ENCODE measurements at regions not wholly inside any gene's neighbourhood (a gene's known extent, or its start where the extent isn't known, plus 50 kb on each side); places are given as distances from the start of the nearest gene placed in this dataset.

DNA sequence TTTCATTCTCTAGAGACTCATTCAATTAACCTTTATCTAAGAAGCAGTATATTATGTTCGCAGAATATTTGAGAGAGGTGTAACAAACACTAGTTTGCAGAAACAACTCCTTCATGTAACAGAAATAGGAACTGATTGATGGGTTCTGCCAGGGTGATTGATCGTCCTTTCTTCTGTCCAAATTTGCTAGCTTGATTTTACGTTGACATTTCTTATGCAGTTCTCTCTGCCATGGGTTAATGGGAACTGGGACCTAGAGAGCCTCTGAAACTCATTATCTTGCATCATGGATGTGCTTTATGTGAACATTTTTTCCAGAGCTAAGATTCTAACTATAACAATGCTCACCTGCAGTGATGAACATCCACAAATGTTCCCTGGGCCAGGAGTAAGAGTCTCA is 107.0 kb downstream of the SLC24A2 start:
- BruUV-seq (replicated peaks): no TSS peak
- CTCF ChIA-PET: no interaction called here
- TF ChIP-seq EZH2 (IDR thresholded peaks at IDR 0.05; ENCODE audit: low read depth): no peak
- TF ChIP-seq, protein P1, sequence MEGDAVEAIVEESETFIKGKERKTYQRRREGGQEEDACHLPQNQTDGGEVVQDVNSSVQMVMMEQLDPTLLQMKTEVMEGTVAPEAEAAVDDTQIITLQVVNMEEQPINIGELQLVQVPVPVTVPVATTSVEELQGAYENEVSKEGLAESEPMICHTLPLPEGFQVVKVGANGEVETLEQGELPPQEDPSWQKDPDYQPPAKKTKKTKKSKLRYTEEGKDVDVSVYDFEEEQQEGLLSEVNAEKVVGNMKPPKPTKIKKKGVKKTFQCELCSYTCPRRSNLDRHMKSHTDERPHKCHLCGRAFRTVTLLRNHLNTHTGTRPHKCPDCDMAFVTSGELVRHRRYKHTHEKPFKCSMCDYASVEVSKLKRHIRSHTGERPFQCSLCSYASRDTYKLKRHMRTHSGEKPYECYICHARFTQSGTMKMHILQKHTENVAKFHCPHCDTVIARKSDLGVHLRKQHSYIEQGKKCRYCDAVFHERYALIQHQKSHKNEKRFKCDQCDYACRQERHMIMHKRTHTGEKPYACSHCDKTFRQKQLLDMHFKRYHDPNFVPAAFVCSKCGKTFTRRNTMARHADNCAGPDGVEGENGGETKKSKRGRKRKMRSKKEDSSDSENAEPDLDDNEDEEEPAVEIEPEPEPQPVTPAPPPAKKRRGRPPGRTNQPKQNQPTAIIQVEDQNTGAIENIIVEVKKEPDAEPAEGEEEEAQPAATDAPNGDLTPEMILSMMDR (conservative IDR thresholded peaks at IDR 0.05): no peak

DNA sequence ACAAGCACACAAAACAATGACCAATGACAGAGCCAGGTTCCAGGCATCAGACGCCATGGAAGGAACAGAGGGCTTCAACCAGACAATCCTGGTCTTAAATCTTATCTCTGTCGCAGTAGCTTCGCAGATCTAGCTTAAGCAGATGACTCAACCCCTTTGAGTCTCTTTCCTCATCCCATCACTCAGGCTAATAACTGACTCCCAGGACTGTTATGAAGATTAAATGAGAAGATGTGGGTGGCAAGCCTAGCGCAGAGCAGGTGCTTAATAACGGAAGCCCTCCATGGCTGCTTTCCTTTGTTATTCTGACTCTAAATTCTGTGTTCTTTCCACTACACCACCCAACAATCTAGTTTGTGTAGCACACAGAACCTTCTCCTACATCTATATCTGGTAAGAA is 110.9 kb downstream of the SLC24A2 start:
- no TSS peak for BruUV-seq (replicated peaks)
- POLR2A ChIA-PET (ENCODE audit: unreplicated experiment): no interaction called here
- intact Hi-C loops (cut with micrococcal nuclease; ENCODE audit: unreplicated experiment): no loop called here

More for the DNA sequence above, 107.0 kb downstream of the SLC24A2 start:
- H3K36me3 ChIP-seq (ENCODE audit: low read depth): no peaks in the 10 kb centered on the region
- H3K9me2 ChIP-seq (ENCODE audit: insufficient read depth): no peaks in the 10 kb centered on the region
- H3K4me1 ChIP-seq (replicated peaks; ENCODE audit: insufficient read depth): no peaks in the 10 kb centered on the region
- no peaks in the 10 kb centered on the region for H3K79me2 ChIP-seq (ENCODE audit: low read depth)
- no peak overlapping the region for H3K4me2 ChIP-seq
- no peak overlapping the region for H3K4me3 ChIP-seq
- intact Hi-C loops (cut with micrococcal nuclease; ENCODE audit: unreplicated experiment): no loop called here
- H3K27ac ChIP-seq: no peak overlapping the region
- DNase-seq: no peak
- H3K9me3 ChIP-seq (ENCODE audit: insufficient read depth, low read depth): no peaks in the 10 kb centered on the region
- no peaks in the 10 kb centered on the region for H3K27me3 ChIP-seq (ENCODE audit: insufficient read depth, low read depth)
- no peaks in the 10 kb centered on the region for H4K20me1 ChIP-seq (ENCODE audit: insufficient read depth)
- H2AFZ ChIP-seq: no peak overlapping the region
- POLR2A ChIA-PET (ENCODE audit: unreplicated experiment): no interaction called here
- H3F3A ChIP-seq (ENCODE audit: insufficient read depth, low read depth): no peaks in the 10 kb centered on the region

DNA sequence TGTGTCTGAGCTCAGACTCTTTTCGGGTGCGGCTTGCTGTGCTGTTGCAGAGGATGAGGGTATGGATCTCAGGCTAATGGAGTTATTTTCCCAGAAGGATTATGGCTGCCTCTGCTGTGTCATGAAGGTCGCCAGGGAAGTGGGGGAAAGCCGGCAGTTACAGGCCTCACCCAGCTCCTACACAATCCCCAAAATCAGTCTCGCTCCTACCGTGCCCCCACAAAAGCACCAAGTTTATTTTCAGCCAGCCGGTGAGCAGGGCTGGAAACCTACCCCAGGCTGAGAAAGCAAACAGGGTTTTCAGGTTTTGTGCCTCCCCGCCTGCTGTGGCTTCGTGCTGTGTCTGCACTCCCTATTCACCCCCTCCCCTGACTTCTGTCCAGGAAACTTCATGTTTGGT is 113.3 kb downstream of the SLC24A2 start:
- BruUV-seq (replicated peaks): no TSS peak
- H3K4me3 ChIP-seq: no peak overlapping the region
- no peak overlapping the region for H2AFZ ChIP-seq
- no peaks in the 10 kb centered on the region for H3K79me2 ChIP-seq (ENCODE audit: low read depth)
- H3K9me2 ChIP-seq (ENCODE audit: insufficient read depth): no peaks in the 10 kb centered on the region
- H3K36me3 ChIP-seq (ENCODE audit: low read depth): no peaks in the 10 kb centered on the region
- intact Hi-C loops (cut with micrococcal nuclease; ENCODE audit: unreplicated experiment): no loop called here
- H4K20me1 ChIP-seq (ENCODE audit: insufficient read depth): no peaks in the 10 kb centered on the region
- H3K27me3 ChIP-seq (ENCODE audit: insufficient read depth, low read depth): no peaks in the 10 kb centered on the region
- no peak overlapping the region for H3K4me2 ChIP-seq
- no peaks in the 10 kb centered on the region for H3F3A ChIP-seq (ENCODE audit: insufficient read depth, low read depth)
- DNase-seq: no peak
- H3K4me1 ChIP-seq (replicated peaks; ENCODE audit: insufficient read depth): no peaks in the 10 kb centered on the region
- CTCF ChIA-PET: no interaction called here
- no peaks in the 10 kb centered on the region for H3K9me3 ChIP-seq (ENCODE audit: insufficient read depth, low read depth)
- H3K27ac ChIP-seq: no peak overlapping the region
- POLR2A ChIA-PET (ENCODE audit: unreplicated experiment): no interaction called here
- TF ChIP-seq, protein P1 (conservative IDR thresholded peaks at IDR 0.05): no peak
- TF ChIP-seq EZH2 (IDR thresholded peaks at IDR 0.05; ENCODE audit: low read depth): no peak

More for the DNA sequence above, 110.9 kb downstream of the SLC24A2 start:
- Histone ChIP-seq H3K4me3 (no peak overlapping the region), H3K36me3 (ENCODE audit: low read depth) (no peaks in the 10 kb centered on the region), H3K4me1 (replicated peaks; ENCODE audit: insufficient read depth) (no peaks in the 10 kb centered on the region), H3K9me2 (ENCODE audit: insufficient read depth) (no peaks in the 10 kb centered on the region), H3K27ac (no peak overlapping the region), H3K4me2 (no peak overlapping the region), H3F3A (ENCODE audit: insufficient read depth, low read depth) (no peaks in the 10 kb centered on the region), H4K20me1 (ENCODE audit: insufficient read depth) (no peaks in the 10 kb centered on the region), H3K79me2 (ENCODE audit: low read depth) (no peaks in the 10 kb centered on the region), H2AFZ (no peak overlapping the region), H3K27me3 (ENCODE audit: insufficient read depth, low read depth) (no peaks in the 10 kb centered on the region), H3K9me3 (ENCODE audit: insufficient read depth, low read depth) (no peaks in the 10 kb centered on the region)
- TF ChIP-seq EZH2 (IDR thresholded peaks at IDR 0.05; ENCODE audit: low read depth): no peak
- TF ChIP-seq, protein P1 (conservative IDR thresholded peaks at IDR 0.05): no peak
- no peak for DNase-seq
- CTCF ChIA-PET: no interaction called here

Measured in PC-9 (cell line).